PC-9 (cell line): ENCODE measurements at regions not wholly inside any gene's neighbourhood (a gene's known extent, or its start where the extent isn't known, plus 50 kb on each side); places are given as distances from the start of the nearest gene placed in this dataset.

Experiments
- BruUV-seq: library from RNA; stranded (reverse); fragments of 400-500 nt; replicated peaks from 2 replicates; lab custom pipeline; 2021; lab: Mats Ljungman, UMichigan
- CTCF ChIA-PET: fragments of 300-600 bp; sonication (Branson Sonifier 250); formaldehyde crosslinking; loops from one replicate; lab custom pipeline; 2022; ENCODE audit warnings: antibody characterized with exemption; lab: Charles Lee
- POLR2A ChIA-PET: fragments of 300-600 bp; sonication (Branson Sonifier 250); formaldehyde crosslinking; loops from one replicate; lab custom pipeline; 2022; ENCODE audit warnings: antibody characterized with exemption; ENCODE audit not compliant: unreplicated experiment; lab: Charles Lee
- DNase-seq, 2 experiments: peaks; one replicate each; pipeline versions ENCODE4 v3.0.0 to v3.0.0-alpha.2; 2015 to 2022; ENCODE audit warnings: mixed read lengths in 1 of 2
- H2AFZ ChIP-seq: fragments of 200-600 bp; sonication (generic); 2 replicates; pipeline ENCODE4 v1.8.1; 2017; ENCODE audit warnings: antibody characterized with exemption
- H3F3A ChIP-seq: fragments of 200-600 bp; sonication (generic); 2 replicates; pipeline ENCODE4 v1.8.1; 2017; ENCODE audit warnings: antibody characterized with exemption, mild to moderate bottlenecking, low read depth; ENCODE audit not compliant: insufficient read depth
- H3K27ac ChIP-seq: fragments of 200-600 bp; sonication (generic); 2 replicates; pipeline ENCODE4 v1.6.1; 2016; ENCODE audit warnings: mixed run types
- H3K27me3 ChIP-seq: fragments of 200-600 bp; sonication (generic); 2 replicates; pipeline ENCODE4 v1.6.1; 2016; ENCODE audit warnings: low read depth, mixed run types; ENCODE audit not compliant: insufficient read depth
- H3K36me3 ChIP-seq: fragments of 200-600 bp; sonication (generic); 2 replicates; pipeline ENCODE4 v1.6.1; 2016; ENCODE audit warnings: low read depth, mixed run types
- H3K4me1 ChIP-seq: fragments of 200-600 bp; sonication (generic); replicated peaks from 2 replicates; pipeline ENCODE4 v1.6.1; 2016; ENCODE audit warnings: mixed run types; ENCODE audit not compliant: insufficient read depth
- H3K4me2 ChIP-seq: fragments of 200-600 bp; sonication (generic); 2 replicates; pipeline ENCODE4 v1.6.1; 2017; ENCODE audit warnings: mixed run types
- H3K4me3 ChIP-seq: fragments of 200-600 bp; sonication (generic); 2 replicates; pipeline ENCODE4 v1.6.1; 2016; ENCODE audit warnings: mixed run types
- H3K79me2 ChIP-seq: fragments of 200-600 bp; sonication (generic); 2 replicates; pipeline ENCODE4 v1.6.1; 2017; ENCODE audit warnings: low read depth, mixed run types
- H3K9me2 ChIP-seq: fragments of 200-600 bp; sonication (generic); 2 replicates; pipeline ENCODE4 v1.8.1; 2017; ENCODE audit warnings: mild to moderate bottlenecking; ENCODE audit not compliant: insufficient read depth
- H3K9me3 ChIP-seq: fragments of 200-600 bp; sonication (generic); 2 replicates; pipeline ENCODE4 v1.8.1; 2016; ENCODE audit warnings: low read depth; ENCODE audit not compliant: insufficient read depth
- H4K20me1 ChIP-seq: fragments of 200-600 bp; sonication (generic); 2 replicates; pipeline ENCODE4 v1.8.1; 2017; ENCODE audit not compliant: insufficient read depth
- CTCF ChIP-seq: fragments of 200-600 bp; sonication (generic); conservative IDR thresholded peaks from 2 replicates; pipeline ENCODE4 v1.6.1; 2017; ENCODE audit warnings: mixed run types, antibody characterized with exemption, mild to moderate bottlenecking, moderate library complexity
- EZH2 ChIP-seq: fragments of 200-600 bp; sonication (generic); IDR thresholded peaks from 2 replicates; pipeline ENCODE4 v1.8.0; 2017; ENCODE audit warnings: antibody characterized with exemption, low read depth
- intact Hi-C: fragments of 100-400 bp; cut with micrococcal nuclease; formaldehyde crosslinking; loops from one replicate; pipeline ENCODE4 v1.10.0; 2022; ENCODE audit not compliant: unreplicated experiment

- DNase-seq: no peak
- no peak for TF ChIP-seq EZH2
- TF ChIP-seq CTCF: no peak
- BruUV-seq: no TSS peak
- Histone ChIP-seq H4K20me1 (no peaks in the 10 kb centered on the region), H3K27me3 (no peaks in the 10 kb centered on the region), H2AFZ (no peak overlapping the region), H3K79me2 (no peaks in the 10 kb centered on the region), H3K4me3 (no peak overlapping the region), H3K9me2 (no peaks in the 10 kb centered on the region), H3K4me1 (no peaks in the 10 kb centered on the region), H3K4me2 (no peak overlapping the region), H3K9me3 (no peaks in the 10 kb centered on the region), H3K27ac (no peak overlapping the region), H3K36me3 (no peaks in the 10 kb centered on the region), H3F3A (no peaks in the 10 kb centered on the region)
- CTCF ChIA-PET: no interaction called here
- intact Hi-C loops: no loop called here
- POLR2A ChIA-PET: no interaction called here
Observed at GRCh38 chr20:57983082-57983481, 245.4 kb downstream of the ANKRD60 start.

- Histone ChIP-seq H3K4me2 (no peak overlapping the region), H3K27me3 (no peaks in the 10 kb centered on the region), H3K4me1 (no peaks in the 10 kb centered on the region), H3K9me2 (no peaks in the 10 kb centered on the region), H3K36me3 (no peaks in the 10 kb centered on the region), H4K20me1 (no peaks in the 10 kb centered on the region), H3K79me2 (no peaks in the 10 kb centered on the region), H2AFZ (no peak overlapping the region), H3K4me3 (no peak overlapping the region), H3K9me3 (no peaks in the 10 kb centered on the region), H3K27ac (no peak overlapping the region), H3F3A (no peaks in the 10 kb centered on the region)
- ChIA-PET POLR2A (no interaction called here), CTCF (no interaction called here)
- no peak for DNase-seq
- TF ChIP-seq CTCF (no peak), EZH2 (no peak)
- no TSS peak for BruUV-seq
- intact Hi-C loops: no loop called here
Observed at GRCh38 chr20:57980506-57980905, 247.9 kb downstream of the ANKRD60 start.

GRCh38 chr20:57977569-57977968 is 250.9 kb downstream of the ANKRD60 start:
- H3K4me1 ChIP-seq: no peaks in the 10 kb centered on the region
- ChIA-PET CTCF (no interaction called here), POLR2A (no interaction called here)
- intact Hi-C loops: no loop called here
- no peaks in the 10 kb centered on the region for H3K36me3 ChIP-seq
- H3K27ac ChIP-seq: no peak overlapping the region
- DNase-seq: no peak
- H3K9me3 ChIP-seq: no peaks in the 10 kb centered on the region
- no peaks in the 10 kb centered on the region for H3K9me2 ChIP-seq
- no peak overlapping the region for H3K4me3 ChIP-seq
- TF ChIP-seq CTCF (no peak), EZH2 (no peak)
- no peaks in the 10 kb centered on the region for H3F3A ChIP-seq
- H3K79me2 ChIP-seq: no peaks in the 10 kb centered on the region
- H4K20me1 ChIP-seq: no peaks in the 10 kb centered on the region
- H3K4me2 ChIP-seq: no peak overlapping the region
- no peaks in the 10 kb centered on the region for H3K27me3 ChIP-seq
- no TSS peak for BruUV-seq
- H2AFZ ChIP-seq: no peak overlapping the region
